GM23338 (cell line): ENCODE measurements at regions not wholly inside any gene's neighbourhood (a gene's known extent, or its start where the extent isn't known, plus 50 kb on each side); places are given as distances from the start of the nearest gene placed in this dataset.
A peak's percentile ranks its signal among the peaks of the same experiment; 100 is the strongest.

Source experiments
- ATAC-seq: fragments of 200-7000 bp; cut with Tn5 transposase; 3 replicates; pipeline ENCODE4 v1.9.1; 2020
- DNase-seq: peaks from one replicate; pipeline ENCODE4 v3.0.0-alpha.2; 2015; ENCODE audit warnings: low spot score
- H2AFZ ChIP-seq: fragments of 200-600 bp; sonication (generic); 2 replicates; pipeline ENCODE4 v1.8.0; 2016; ENCODE audit warnings: antibody characterized with exemption, mild to moderate bottlenecking, moderate library complexity
- H3F3A ChIP-seq: fragments of 200-600 bp; sonication (generic); replicated peaks from 2 replicates; pipeline ENCODE4 v1.8.0; 2017; ENCODE audit warnings: antibody characterized with exemption, mixed run types, low read depth
- H3K27ac ChIP-seq: fragments of 200-600 bp; sonication (generic); 2 replicates; pipeline ENCODE4 v1.6.1; 2016; ENCODE audit warnings: low read depth
- H3K27me3 ChIP-seq: fragments of 200-600 bp; sonication (generic); 2 replicates; pipeline ENCODE4 v1.8.0; 2016; ENCODE audit warnings: mild to moderate bottlenecking, mixed run types, moderate library complexity; ENCODE audit not compliant: insufficient read depth
- H3K36me3 ChIP-seq: fragments of 200-600 bp; sonication (generic); 2 replicates; pipeline ENCODE4 v1.8.0; 2016; ENCODE audit warnings: mild to moderate bottlenecking; ENCODE audit not compliant: insufficient read depth
- H3K4me1 ChIP-seq: fragments of 200-600 bp; sonication (generic); 2 replicates; pipeline ENCODE4 v1.8.0; 2016; ENCODE audit warnings: mild to moderate bottlenecking, moderate library complexity; ENCODE audit not compliant: insufficient read depth
- H3K4me2 ChIP-seq: fragments of 200-600 bp; sonication (generic); 2 replicates; pipeline ENCODE4 v1.7.1; 2017; ENCODE audit warnings: mixed run types
- H3K4me3 ChIP-seq: fragments of 200-600 bp; sonication (generic); 2 replicates; pipeline ENCODE4 v1.6.1; 2016; ENCODE audit warnings: mixed run types
- H3K79me2 ChIP-seq: fragments of 200-600 bp; sonication (generic); replicated peaks from 2 replicates; pipeline ENCODE4 v1.8.0; 2017; ENCODE audit warnings: mild to moderate bottlenecking; ENCODE audit not compliant: insufficient read depth
- H3K9me2 ChIP-seq: fragments of 200-600 bp; sonication (generic); 2 replicates; pipeline ENCODE4 v1.8.0; 2017; ENCODE audit not compliant: insufficient read depth
- H4K20me1 ChIP-seq: fragments of 200-600 bp; sonication (generic); replicated peaks from 2 replicates; pipeline ENCODE4 v1.8.0; 2017; ENCODE audit warnings: mild to moderate bottlenecking; ENCODE audit not compliant: insufficient read depth
- H3K27ac Mint-ChIP-seq: 2 replicates; pipeline ENCODE4 v1.8.0; 2020; ENCODE audit warnings: inconsistent platforms, mild to moderate bottlenecking, moderate library complexity, mixed read lengths
- H3K27me3 Mint-ChIP-seq: 3 replicates; pipeline ENCODE4 v1.8.0; 2022; ENCODE audit warnings: low read depth, mild to moderate bottlenecking, moderate library complexity, mixed read lengths, inconsistent platforms; ENCODE audit not compliant: insufficient read depth, poor library complexity
- H3K36me3 Mint-ChIP-seq: 3 replicates; pipeline ENCODE4 v1.8.0; 2021; ENCODE audit warnings: low read depth, mild to moderate bottlenecking, inconsistent platforms, moderate library complexity, mixed read lengths
- H3K4me1 Mint-ChIP-seq: 3 replicates; pipeline ENCODE4 v1.8.0; 2020; ENCODE audit warnings: mild to moderate bottlenecking, inconsistent platforms, mixed read lengths
- H3K4me3 Mint-ChIP-seq: 3 replicates; pipeline ENCODE4 v1.8.0; 2021; ENCODE audit warnings: moderate library complexity, mild to moderate bottlenecking, inconsistent platforms, mixed read lengths
- H3K9me3 Mint-ChIP-seq: 3 replicates; pipeline ENCODE4 v1.8.0; 2020; ENCODE audit warnings: moderate library complexity, mild to moderate bottlenecking, inconsistent platforms, mixed read lengths
- CREB1 ChIP-seq: fragments of 250-450 bp; sonication (Bioruptor Pico); IDR thresholded peaks from 2 replicates; pipeline ENCODE4 v1.5.0; 2020; ENCODE audit warnings: low read depth, mild to moderate bottlenecking, moderate library complexity
- ETS1 ChIP-seq: IDR thresholded peaks from 2 replicates; pipeline ENCODE4 v1.6.1; 2016; ENCODE audit warnings: antibody characterized with exemption
- NANOG ChIP-seq: IDR thresholded peaks from 2 replicates; pipeline ENCODE4 v1.6.1; 2016; ENCODE audit warnings: antibody characterized with exemption, borderline replicate concordance
- STAT1 ChIP-seq: IDR thresholded peaks from one replicate; pipeline ENCODE4 v1.6.1; 2016; ENCODE audit warnings: antibody characterized with exemption; ENCODE audit not compliant: unreplicated experiment
- ZNF114 ChIP-seq: fragments of 250-450 bp; sonication (Bioruptor Pico); IDR thresholded peaks from 2 replicates; pipeline ENCODE4 v1.5.0; 2020; ENCODE audit warnings: mild to moderate bottlenecking, moderate library complexity
- ZNF331 ChIP-seq: fragments of 250-450 bp; sonication (Bioruptor Pico); IDR thresholded peaks from 2 replicates; pipeline ENCODE4 v1.5.0; 2020; ENCODE audit warnings: low read depth, mild to moderate bottlenecking, moderate library complexity
- ZNF462 ChIP-seq: fragments of 250-450 bp; sonication (Bioruptor Pico); IDR thresholded peaks from 2 replicates; pipeline ENCODE4 v1.5.0; 2020; ENCODE audit warnings: mild to moderate bottlenecking, moderate library complexity

- Histone ChIP-seq H3K79me2 (no peaks in the 10 kb centered on the region), H3K4me1 (no peaks in the 10 kb centered on the region), H2AFZ (peak overlapping the region; percentile 67; the same call in 1 of the 2 replicates), H3F3A (no peaks in the 10 kb centered on the region), H3K36me3 (no peaks in the 10 kb centered on the region), H3K4me3 (no peak overlapping the region), H3K27ac (no peak overlapping the region), H3K27me3 (no peaks in the 10 kb centered on the region), H3K4me2 (no peak overlapping the region), H3K9me2 (0 out of 2 replicates have a peak, but pooled peaks cover 7% of the 10 kb centered on the region), H4K20me1 (no peaks in the 10 kb centered on the region)
- TF ChIP-seq CREB1 (CRISPR knock-in tag) (no peak), ZNF331 (CRISPR knock-in tag) (no peak)
- Mint-ChIP-seq H3K27ac (peak overlapping the region; percentile 42; the same call in 1 of the 2 replicates), H3K9me3 (no peaks in the 10 kb centered on the region), H3K36me3 (no peaks in the 10 kb centered on the region), H3K27me3 (no peaks in the 10 kb centered on the region), H3K4me1 (peaks cover 7% of the 10 kb centered on the region; the same call in 2 of the 3 replicates), H3K4me3 (no peak overlapping the region)
- DNase-seq (no peak), ATAC-seq (no peak)
Observed at GRCh38 chr11:23022854-23023253, 162.6 kb upstream of the CCDC179 start.

- Mint-ChIP-seq H3K9me3 (no peaks in the 10 kb centered on the region), H3K27ac (peak overlapping the region; percentile 42; the same call in 1 of the 2 replicates), H3K36me3 (no peaks in the 10 kb centered on the region), H3K4me1 (peaks cover 7% of the 10 kb centered on the region; the same call in 2 of the 3 replicates), H3K27me3 (no peaks in the 10 kb centered on the region), H3K4me3 (no peak overlapping the region)
- Histone ChIP-seq H3K4me3 (no peak overlapping the region), H3K36me3 (no peaks in the 10 kb centered on the region), H3K79me2 (no peaks in the 10 kb centered on the region), H3F3A (no peaks in the 10 kb centered on the region), H3K27ac (no peak overlapping the region), H3K4me2 (no peak overlapping the region), H4K20me1 (no peaks in the 10 kb centered on the region), H3K9me2 (0 out of 2 replicates have a peak, but pooled peaks cover 4% of the 10 kb centered on the region), H3K4me1 (no peaks in the 10 kb centered on the region), H2AFZ (peak overlapping the region; percentile 67; the same call in 1 of the 2 replicates), H3K27me3 (no peaks in the 10 kb centered on the region)
- no peak for ATAC-seq
- no peak for TF ChIP-seq ZNF114
- TF ChIP-seq NANOG, result no peak
- TF ChIP-seq ZNF462 (CRISPR knock-in tag), result no peak
- TF ChIP-seq STAT1, result no peak
- no peak for TF ChIP-seq ETS1
- no peak for DNase-seq
Observed at GRCh38 chr11:23023319-23023718, 163.0 kb upstream of the CCDC179 start.
